CD4-positive, alpha-beta T cell (primary cell): ENCODE measurements at regions not wholly inside any gene's neighbourhood (a gene's known extent, or its start where the extent isn't known, plus 50 kb on each side); places are given as distances from the start of the nearest gene placed in this dataset.

Experiments
- ATAC-seq: fragments of 200-7000 bp; cut with Tn5 transposase; one replicate; pipeline ENCODE4 v1.10.0; 2022; ENCODE audit warnings: mild to moderate bottlenecking; ENCODE audit not compliant: poor library complexity
- CTCF ChIA-PET: fragments of 350-600 bp; sonication (Branson Sonifier 250); formaldehyde crosslinking; loops from one replicate; lab custom pipeline; 2021; ENCODE audit warnings: antibody characterized with exemption, inconsistent platforms; lab: Charles Lee
- POLR2A ChIA-PET: fragments of 350-600 bp; sonication (Branson Sonifier 250); formaldehyde crosslinking; loops from one replicate; lab custom pipeline; 2021; ENCODE audit warnings: antibody characterized with exemption, inconsistent platforms; lab: Charles Lee
- DNase-seq, 14 experiments: peaks; one replicate each; pipeline ENCODE4 v3.0.0-alpha.2; 2013 to 2020; ENCODE audit warnings: mixed read lengths in 2 of 14
- H3K27ac ChIP-seq, 2 donors: one replicate each; pipeline versions ENCODE4 v1.5.1 to v1.7.0; 2013; ENCODE audit warnings: low read length in 2 of 2, low read depth in 1 of 2, mild to moderate bottlenecking in 1 of 2
- H3K27me3 ChIP-seq, 2 experiments: 1 replicate in 1 of 2; 2 replicates in 1 of 2; pipeline versions ENCODE4 v1.6.1 to v1.7.0; 2013; ENCODE audit warnings: low read length in 2 of 2, control low read depth in 1 of 2, mild to moderate bottlenecking in 1 of 2, moderate library complexity in 1 of 2; ENCODE audit not compliant: insufficient read depth in 2 of 2, control insufficient read depth in 1 of 2
- H3K36me3 ChIP-seq: one replicate; pipeline ENCODE4 v1.6.1; 2013; ENCODE audit warnings: low read length, control low read depth; ENCODE audit not compliant: insufficient read depth
- H3K4me1 ChIP-seq: one replicate; pipeline ENCODE4 v1.6.1; 2013; ENCODE audit warnings: low read length, control low read depth; ENCODE audit not compliant: insufficient read depth
- H3K4me3 ChIP-seq: one replicate; pipeline ENCODE4 v1.5.1; 2013; ENCODE audit warnings: mild to moderate bottlenecking, low read length, moderate library complexity
- H3K9me3 ChIP-seq, 2 experiments: 1 replicate in 1 of 2; 2 replicates in 1 of 2; pipeline versions ENCODE4 v1.6.1 to v1.7.0; 2013; ENCODE audit warnings: low read length in 2 of 2, mild to moderate bottlenecking in 2 of 2, control low read depth in 1 of 2, moderate library complexity in 1 of 2; ENCODE audit not compliant: control insufficient read depth in 1 of 2, insufficient read depth in 1 of 2
- H3K27ac Mint-ChIP-seq: one replicate; pipeline ENCODE4 v1.8.0; 2020; ENCODE audit warnings: mixed read lengths
- H3K27me3 Mint-ChIP-seq: one replicate; pipeline ENCODE4 v1.8.0; 2021; ENCODE audit warnings: mixed read lengths
- H3K36me3 Mint-ChIP-seq: one replicate; pipeline ENCODE4 v1.8.0; 2021; ENCODE audit warnings: low read depth, mixed read lengths
- H3K4me1 Mint-ChIP-seq: one replicate; pipeline ENCODE4 v1.8.0; 2021; ENCODE audit warnings: low read depth, mixed read lengths
- H3K4me3 Mint-ChIP-seq: one replicate; pipeline ENCODE4 v1.8.0; 2020; ENCODE audit warnings: mild to moderate bottlenecking, mixed read lengths
- H3K9me3 Mint-ChIP-seq: one replicate; pipeline ENCODE4 v1.8.0; 2020; ENCODE audit warnings: mixed read lengths
- CTCF ChIP-seq: fragments of 200-600 bp; IDR thresholded peaks from one replicate; pipeline ENCODE4 v1.8.0; 2022; ENCODE audit warnings: antibody characterized with exemption, mild to moderate bottlenecking
- intact Hi-C, 2 experiments: fragments of 100-400 bp; cut with DNase I in 1 of 2; cut with micrococcal nuclease in 1 of 2; formaldehyde crosslinking; loops; one replicate each; pipeline versions ENCODE4 v1.15.1 to v1.9.0; 2023 to 2025; cut with DNase I, micrococcal nuclease

- POLR2A ChIA-PET, result no interaction called here
- Histone ChIP-seq H3K9me3 (peaks cover 0 to 3% of the 10 kb centered on the region in 2 experiments), H3K4me3 (no peak overlapping the region), H3K27ac (no peak overlapping the region), H3K36me3 (no peaks in the 10 kb centered on the region), H3K27me3 (peaks cover 4 to 7% of the 10 kb centered on the region in 2 experiments), H3K4me1 (peaks cover 7% of the 10 kb centered on the region)
- Mint-ChIP-seq H3K27me3 (peaks cover 26% of the 10 kb centered on the region), H3K9me3 (peaks cover 3% of the 10 kb centered on the region), H3K4me3 (no peak overlapping the region), H3K4me1 (no peaks in the 10 kb centered on the region), H3K36me3 (no peaks in the 10 kb centered on the region), H3K27ac (no peak overlapping the region)
- DNase-seq (no peak), ATAC-seq (no peak)
- CTCF ChIA-PET, result no interaction called here
- intact Hi-C loops, result no loop called here
- no peak for TF ChIP-seq CTCF
Observed at GRCh38 chr17:79552824-79553223, 58.0 kb downstream of the RBFOX3 start.

GRCh38 chr17:79552405-79552804, 58.4 kb downstream of the RBFOX3 start:
- ChIA-PET CTCF (no interaction called here), POLR2A (no interaction called here)
- Mint-ChIP-seq H3K4me1 (no peaks in the 10 kb centered on the region), H3K9me3 (peaks cover 3% of the 10 kb centered on the region), H3K36me3 (no peaks in the 10 kb centered on the region), H3K27me3 (peaks cover 22% of the 10 kb centered on the region), H3K4me3 (no peak overlapping the region), H3K27ac (no peak overlapping the region)
- H3K4me3 ChIP-seq, result no peak overlapping the region
- intact Hi-C loops, result no loop called here
- H3K9me3 ChIP-seq, result peaks cover 0 to 3% of the 10 kb centered on the region in 2 experiments
- H3K36me3 ChIP-seq, result no peaks in the 10 kb centered on the region
- TF ChIP-seq CTCF, result no peak
- no peak overlapping the region for H3K27ac ChIP-seq
- peaks cover 3 to 7% of the 10 kb centered on the region in 2 experiments for H3K27me3 ChIP-seq
- ATAC-seq (no peak), DNase-seq (no peak)
- peaks cover 7% of the 10 kb centered on the region for H3K4me1 ChIP-seq

- no peaks in the 10 kb centered on the region for H3K36me3 Mint-ChIP-seq
- H3K36me3 ChIP-seq, result no peaks in the 10 kb centered on the region
- H3K4me1 ChIP-seq, result no peaks in the 10 kb centered on the region
- H3K27ac Mint-ChIP-seq, result no peak overlapping the region
- H3K27me3 ChIP-seq, result no peaks in the 10 kb centered on the region
- no peak overlapping the region for H3K4me3 Mint-ChIP-seq
- DNase-seq (no peak), ATAC-seq (no peak)
- ChIA-PET POLR2A (no interaction called here), CTCF (no interaction called here)
- H3K27ac ChIP-seq, result no peak overlapping the region
- H3K4me3 ChIP-seq, result no peak overlapping the region
- intact Hi-C loops, result no loop called here
- H3K9me3 ChIP-seq, result peaks cover 0 to 3% of the 10 kb centered on the region in 2 experiments
- H3K9me3 Mint-ChIP-seq, result no peaks in the 10 kb centered on the region
- H3K4me1 Mint-ChIP-seq, result no peaks in the 10 kb centered on the region
- TF ChIP-seq CTCF, result no peak
- H3K27me3 Mint-ChIP-seq, result peaks cover 19% of the 10 kb centered on the region
Observed at GRCh38 chr17:79549141-79549915, 61.5 kb downstream of the RBFOX3 start.
